ENCODE measurements at regions not wholly inside any gene's neighbourhood (a gene's known extent, or its start where the extent isn't known, plus 50 kb on each side); places are given as distances from the start of the nearest gene placed in this dataset.

DNA sequence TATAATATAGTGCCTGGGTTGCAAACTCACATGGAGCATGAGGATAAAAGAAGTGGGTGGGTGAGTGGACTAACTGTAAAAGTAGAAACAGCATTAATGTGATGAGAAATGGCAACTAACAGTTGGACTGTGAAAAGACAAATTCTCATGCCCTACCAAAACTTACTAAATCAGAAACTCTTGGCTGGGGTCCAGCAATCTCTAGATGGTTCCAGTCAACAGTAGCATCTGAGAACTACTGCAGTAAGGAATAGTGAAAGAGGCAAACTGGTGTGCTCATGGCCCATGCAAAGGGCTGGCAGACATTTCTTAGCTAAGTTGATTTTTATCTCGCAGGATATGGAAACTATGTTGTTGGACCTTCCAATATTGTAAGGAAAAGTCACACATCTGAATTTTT, 150.3 kb downstream of the PIK3R1 start:
- no peak overlapping the region for H3K4me3 ChIP-seq (ENCODE audit: low read depth, low read length)
- no peak for DNase-seq (ENCODE audit: low read depth)
- TF ChIP-seq, protein P1, sequence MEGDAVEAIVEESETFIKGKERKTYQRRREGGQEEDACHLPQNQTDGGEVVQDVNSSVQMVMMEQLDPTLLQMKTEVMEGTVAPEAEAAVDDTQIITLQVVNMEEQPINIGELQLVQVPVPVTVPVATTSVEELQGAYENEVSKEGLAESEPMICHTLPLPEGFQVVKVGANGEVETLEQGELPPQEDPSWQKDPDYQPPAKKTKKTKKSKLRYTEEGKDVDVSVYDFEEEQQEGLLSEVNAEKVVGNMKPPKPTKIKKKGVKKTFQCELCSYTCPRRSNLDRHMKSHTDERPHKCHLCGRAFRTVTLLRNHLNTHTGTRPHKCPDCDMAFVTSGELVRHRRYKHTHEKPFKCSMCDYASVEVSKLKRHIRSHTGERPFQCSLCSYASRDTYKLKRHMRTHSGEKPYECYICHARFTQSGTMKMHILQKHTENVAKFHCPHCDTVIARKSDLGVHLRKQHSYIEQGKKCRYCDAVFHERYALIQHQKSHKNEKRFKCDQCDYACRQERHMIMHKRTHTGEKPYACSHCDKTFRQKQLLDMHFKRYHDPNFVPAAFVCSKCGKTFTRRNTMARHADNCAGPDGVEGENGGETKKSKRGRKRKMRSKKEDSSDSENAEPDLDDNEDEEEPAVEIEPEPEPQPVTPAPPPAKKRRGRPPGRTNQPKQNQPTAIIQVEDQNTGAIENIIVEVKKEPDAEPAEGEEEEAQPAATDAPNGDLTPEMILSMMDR (IDR thresholded peaks at IDR 0.05; ENCODE audit: insufficient read depth, low read length), result no peak

DNA sequence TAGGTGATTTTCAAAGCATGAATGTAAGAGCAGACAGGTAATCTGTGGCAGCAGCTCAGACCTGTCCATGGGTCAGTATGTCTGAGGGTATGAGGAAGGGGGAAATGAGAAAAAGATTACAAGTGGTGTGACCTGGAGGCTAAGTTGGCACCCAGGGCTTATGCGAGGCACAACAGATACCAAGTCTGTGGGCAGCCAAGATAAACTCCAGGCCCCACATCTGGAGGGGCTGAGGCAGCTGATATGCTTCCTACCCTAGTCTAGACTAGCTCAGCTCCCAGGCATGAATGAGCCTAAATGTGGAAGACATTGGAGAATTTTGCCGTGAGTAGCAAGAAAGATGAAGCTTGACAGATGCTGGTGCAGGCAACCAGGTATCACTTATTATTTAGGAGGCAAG, 151.7 kb downstream of the PIK3R1 start:
- H3K4me3 ChIP-seq (ENCODE audit: low read depth, low read length), result no peak overlapping the region
- no peak for DNase-seq (ENCODE audit: low read depth)
- TF ChIP-seq, protein P1 (IDR thresholded peaks at IDR 0.05; ENCODE audit: insufficient read depth, low read length), result no peak

DNA sequence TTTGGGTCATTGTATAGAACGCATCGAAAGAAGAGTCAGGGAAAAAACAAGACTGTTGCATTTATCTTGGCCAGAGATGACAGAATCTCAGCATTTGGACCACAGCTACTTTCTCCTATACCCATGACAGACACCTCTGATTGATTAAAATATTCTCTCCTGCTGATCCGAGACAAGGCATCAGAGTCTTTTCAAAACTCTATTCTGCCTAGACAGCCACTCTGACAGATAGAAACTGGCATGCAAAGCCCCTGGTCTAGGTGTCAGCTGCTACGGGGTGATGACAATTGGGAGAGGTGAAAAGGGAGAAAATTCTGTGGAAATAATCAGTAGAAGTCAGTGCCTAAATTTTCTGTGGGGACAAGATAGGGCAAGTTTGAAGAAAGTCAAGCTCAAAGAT, 152.2 kb downstream of the PIK3R1 start:
- no peak overlapping the region for H3K4me3 ChIP-seq (ENCODE audit: low read depth, low read length)
- TF ChIP-seq, protein P1 (IDR thresholded peaks at IDR 0.05; ENCODE audit: insufficient read depth, low read length), result no peak
- DNase-seq (ENCODE audit: low read depth), result no peak

DNA sequence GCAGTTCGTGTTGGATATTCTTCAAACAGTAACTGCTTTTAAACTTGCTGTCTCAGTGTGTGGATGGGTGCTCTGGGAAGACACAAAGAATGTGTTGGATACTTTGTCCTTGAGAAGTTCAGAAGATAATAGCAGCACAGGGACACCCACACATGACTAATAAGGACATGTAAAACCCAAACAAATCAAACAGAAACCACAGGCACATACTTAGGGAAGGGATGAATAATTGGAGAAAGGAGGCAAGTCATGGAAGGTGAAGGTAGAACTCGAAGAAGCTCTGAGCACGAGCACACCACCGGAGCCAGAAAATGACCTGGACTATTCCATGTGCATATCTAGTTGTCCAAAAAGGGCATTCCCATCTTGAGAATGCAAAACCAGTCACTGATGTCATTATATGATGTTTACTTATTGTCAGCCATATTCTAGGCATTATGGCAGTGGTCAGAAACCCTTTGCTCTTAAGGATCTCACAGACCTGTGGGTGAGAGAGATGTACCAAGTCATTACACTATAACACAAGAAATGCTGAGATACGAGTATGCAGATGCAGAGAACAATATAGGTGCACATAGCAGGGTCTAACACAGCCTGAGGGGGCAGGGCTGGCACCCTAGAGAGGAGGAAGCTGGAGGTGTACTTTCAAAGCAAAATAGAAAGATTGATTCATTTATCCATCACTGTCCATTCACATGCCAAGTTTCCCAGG, 152.9 kb downstream of the PIK3R1 start:
- TF ChIP-seq, protein P1 (IDR thresholded peaks at IDR 0.05; ENCODE audit: insufficient read depth, low read length), result no peak
- no peak overlapping the region for H3K4me3 ChIP-seq (ENCODE audit: low read depth, low read length)
- DNase-seq (ENCODE audit: low read depth), result no peak

DNA sequence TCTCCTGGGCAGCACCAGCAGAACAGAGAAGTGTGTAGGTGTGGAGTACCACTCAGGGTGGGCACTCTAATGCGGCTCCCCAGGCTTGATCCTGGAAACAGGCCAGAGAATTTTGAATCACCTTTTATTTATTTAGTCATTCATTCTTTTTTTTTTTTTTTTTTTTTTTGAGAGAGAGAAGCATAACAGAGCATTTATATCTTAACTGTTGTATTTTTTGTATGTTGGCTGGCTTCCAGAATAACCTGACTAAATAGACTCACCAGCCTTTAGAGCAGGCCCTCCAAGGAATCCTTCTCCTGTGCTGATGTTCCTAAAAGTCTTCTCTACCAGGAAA, 153.4 kb downstream of the PIK3R1 start:
- no peak overlapping the region for H3K4me3 ChIP-seq (ENCODE audit: low read depth, low read length)
- TF ChIP-seq, protein P1 (IDR thresholded peaks at IDR 0.05; ENCODE audit: insufficient read depth, low read length), result no peak
- DNase-seq (ENCODE audit: low read depth), result peak; percentile 33

DNA sequence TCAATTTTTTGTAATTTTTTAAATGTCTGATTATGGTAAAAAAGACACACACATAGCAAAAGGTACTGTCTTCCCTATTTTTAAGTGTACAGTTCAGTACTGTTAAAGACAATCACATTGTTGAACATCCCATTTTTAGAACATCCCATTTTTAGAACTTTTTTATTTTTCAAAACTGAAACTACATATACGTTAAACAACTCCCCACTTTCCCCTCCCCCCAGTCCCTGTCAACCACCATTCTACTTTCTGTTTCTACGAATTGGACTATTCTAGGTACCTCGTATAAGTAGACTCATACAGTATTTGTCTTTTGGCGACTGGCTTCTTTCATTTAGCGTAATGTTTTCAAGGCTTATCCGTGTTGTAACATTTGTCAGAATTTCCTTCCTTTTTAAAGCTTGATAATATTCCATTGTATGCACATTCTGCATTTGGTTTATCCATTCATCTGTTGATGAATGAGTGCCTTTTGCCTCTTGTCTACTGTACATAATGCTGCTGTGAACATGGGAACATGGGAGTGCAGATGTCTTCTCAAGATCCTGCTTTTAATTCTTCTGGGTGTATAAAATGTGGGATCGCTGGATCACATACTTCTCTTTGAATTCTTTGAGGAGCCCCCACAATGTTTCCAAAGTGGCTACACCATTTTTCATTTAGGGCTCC, 154.0 kb downstream of the PIK3R1 start:
- no peak for DNase-seq (ENCODE audit: low read depth)

More for the DNA sequence above, 154.0 kb downstream of the PIK3R1 start:
- H3K4me3 ChIP-seq (ENCODE audit: low read depth, low read length), result no peak overlapping the region
- TF ChIP-seq, protein P1 (IDR thresholded peaks at IDR 0.05; ENCODE audit: insufficient read depth, low read length), result no peak

All from fibroblast of the aortic adventitia (primary cell).